HG03280 (cell line): ENCODE measurements at regions not wholly inside any gene's neighbourhood (a gene's known extent, or its start where the extent isn't known, plus 50 kb on each side); places are given as distances from the start of the nearest gene placed in this dataset.

Experiments
- ATAC-seq: cut with Tn5 transposase; IDR thresholded peaks from one replicate; pipeline ENCODE4 v1.9.1; 2021; ENCODE audit warnings: mild to moderate bottlenecking, moderate library complexity; ENCODE audit not compliant: unreplicated experiment

DNA sequence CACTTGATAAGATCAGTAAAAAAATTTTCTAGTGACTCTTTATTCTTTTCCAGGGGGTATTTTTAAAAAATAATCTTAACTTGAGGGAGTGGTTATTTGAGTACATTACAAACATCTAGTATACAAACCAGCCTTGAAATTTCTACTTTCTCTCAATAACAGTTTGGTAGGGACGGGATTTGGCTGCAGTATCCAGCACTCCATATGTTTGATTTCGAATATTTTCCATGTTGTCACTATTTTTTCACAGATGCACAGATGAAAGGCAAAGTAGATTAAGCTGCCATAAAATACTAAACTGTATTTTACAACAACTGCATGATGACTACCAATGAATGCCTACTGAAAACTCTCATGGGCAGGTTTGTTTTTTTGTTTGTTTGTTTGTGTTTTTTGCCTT, 225.0 kb downstream of the COX7B2 start:
- no peak for ATAC-seq

DNA sequence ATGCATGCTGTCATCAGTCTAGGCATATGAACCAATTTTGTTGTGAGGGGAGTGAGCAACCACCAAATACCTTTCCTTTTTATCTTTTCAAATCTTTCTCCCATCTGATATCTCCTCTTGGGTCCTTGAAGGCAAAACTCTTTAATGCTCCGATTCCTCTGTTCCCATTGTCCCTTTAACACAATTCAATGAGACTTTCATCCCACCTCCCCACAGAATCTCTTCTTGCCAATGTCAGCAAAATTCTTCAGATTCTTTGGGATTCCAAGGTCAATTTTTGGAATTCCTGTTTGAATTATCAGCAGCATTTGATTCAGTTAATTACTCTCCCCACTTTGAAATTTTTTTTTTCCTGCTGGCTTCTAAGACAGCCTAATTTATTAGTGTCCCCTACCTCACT, 232.7 kb downstream of the COX7B2 start:
- no peak for ATAC-seq

DNA sequence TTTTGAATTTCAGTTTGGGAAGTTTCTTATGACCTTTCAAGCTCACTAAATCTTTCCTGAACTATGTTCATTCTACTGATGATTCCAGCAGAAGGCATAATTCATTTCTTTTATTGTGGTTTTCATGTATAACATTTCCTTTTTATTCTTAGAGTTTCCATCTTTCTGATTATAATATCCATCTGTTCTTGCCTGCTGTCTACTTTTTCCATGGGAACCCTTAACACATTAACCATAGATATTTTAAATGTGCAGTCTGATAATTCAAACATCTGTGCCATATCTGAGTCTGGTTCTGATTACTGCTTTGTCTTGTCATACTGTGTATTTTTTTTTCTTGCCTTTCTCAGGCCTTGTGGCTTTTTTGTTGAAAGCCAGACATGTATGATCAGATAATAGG, 234.7 kb downstream of the COX7B2 start:
- no peak for ATAC-seq

DNA sequence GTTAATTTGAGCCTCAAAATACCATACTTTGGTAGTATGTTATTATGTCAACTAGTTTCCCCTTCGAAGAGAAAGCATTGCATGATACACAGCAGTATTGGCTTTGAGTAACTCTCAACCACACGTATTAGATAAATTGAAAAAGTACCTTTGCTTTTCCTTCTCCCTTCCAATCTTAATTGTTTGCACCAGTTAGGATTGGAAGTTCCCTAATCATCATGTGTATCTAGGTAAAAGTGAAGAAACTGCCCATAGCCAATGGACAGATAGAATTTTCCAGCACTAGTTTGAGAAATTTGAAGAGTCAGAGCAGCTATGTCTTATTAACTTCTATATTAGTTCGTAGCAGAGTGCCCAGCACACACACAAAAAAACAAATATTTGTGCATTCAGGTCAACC, 241.3 kb downstream of the COX7B2 start:
- ATAC-seq, result no peak

DNA sequence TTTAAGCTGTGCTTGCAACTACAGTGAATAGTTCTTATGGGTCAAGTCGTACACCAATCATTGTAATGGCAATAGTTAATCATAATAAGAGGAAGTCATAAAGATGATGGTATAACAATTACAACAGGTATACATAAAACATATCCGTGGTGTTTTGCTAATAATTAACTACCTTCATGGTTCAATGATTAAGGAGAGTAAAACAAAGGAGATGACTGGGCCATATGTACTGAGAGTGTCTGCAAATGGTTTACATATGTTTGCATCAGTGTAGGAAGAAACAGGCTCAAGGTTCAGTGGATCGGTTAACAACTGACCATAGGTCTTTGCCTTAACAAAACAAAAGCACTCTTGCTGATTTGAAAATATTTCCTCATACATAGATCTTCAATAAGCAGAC, 253.0 kb downstream of the COX7B2 start:
- no peak for ATAC-seq

DNA sequence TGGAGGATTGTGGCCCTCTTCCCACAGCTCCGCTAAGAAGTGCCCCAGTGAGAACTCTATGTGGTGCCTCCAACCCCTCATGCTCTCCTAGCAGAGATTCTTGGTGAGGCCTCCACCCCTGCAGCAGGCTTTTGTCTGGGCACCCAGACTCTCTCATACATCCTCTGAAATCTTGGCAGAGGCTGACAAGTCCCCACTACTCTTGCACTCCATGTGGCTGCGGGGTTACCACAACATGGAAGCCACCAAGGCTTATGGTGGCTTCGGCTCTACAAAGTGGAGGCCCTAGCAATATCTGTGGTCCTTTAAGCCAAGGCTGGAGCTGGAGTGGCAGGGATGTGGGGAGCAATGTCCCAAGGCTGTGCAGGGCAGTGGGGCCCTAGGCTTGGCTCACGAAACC, 255.2 kb downstream of the COX7B2 start:
- no peak for ATAC-seq

DNA sequence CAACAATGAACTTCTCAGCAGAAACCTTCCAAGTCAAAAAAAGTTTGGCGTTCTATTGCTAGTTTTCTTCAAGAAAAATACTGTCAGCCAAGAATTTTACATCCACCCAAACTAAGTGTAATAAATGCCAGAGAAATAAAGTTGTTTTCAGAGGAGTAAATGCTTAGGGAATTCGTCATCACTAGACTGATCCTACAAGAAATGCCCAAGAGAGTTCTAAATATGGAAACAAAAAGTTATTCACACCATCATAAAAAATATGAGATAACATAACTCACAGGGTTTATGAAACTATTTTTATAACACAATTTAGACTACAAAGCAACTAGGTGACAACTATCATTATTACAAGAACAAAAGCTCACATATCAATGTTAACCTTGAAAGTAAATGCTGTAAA, 259.5 kb upstream of the GABRA2 start:
- ATAC-seq, result no peak

DNA sequence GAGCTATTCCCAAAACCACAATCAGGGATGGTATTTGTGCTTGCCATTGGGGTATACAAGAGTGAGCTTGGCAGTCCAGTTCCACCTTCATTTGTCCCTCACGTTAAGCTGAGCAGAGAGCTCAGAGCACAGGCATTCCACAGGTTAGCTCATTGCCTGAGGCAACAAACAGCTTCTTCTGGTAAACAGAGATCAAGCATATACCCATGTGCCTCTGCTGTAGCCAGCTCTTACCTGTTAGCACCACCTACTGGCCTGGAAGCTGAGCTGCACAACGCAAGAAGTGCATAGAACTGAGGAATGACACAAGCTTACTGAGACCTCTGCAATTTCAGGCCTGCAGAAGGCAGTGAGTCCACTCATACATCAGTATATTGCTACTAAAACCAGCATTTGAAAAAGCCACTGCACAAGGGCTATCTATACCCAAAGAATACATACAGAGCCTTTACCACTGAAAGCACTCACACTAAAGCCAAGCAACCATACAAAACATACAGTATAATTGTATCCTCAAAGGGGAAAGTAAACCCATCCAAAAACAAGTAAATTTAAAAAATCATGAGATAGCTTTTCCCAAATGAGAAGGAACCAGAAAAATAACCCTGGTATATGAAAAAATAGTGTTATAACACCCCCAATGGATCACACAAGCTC, 258.3 kb upstream of the GABRA2 start:
- ATAC-seq, result peak; percentile 93

DNA sequence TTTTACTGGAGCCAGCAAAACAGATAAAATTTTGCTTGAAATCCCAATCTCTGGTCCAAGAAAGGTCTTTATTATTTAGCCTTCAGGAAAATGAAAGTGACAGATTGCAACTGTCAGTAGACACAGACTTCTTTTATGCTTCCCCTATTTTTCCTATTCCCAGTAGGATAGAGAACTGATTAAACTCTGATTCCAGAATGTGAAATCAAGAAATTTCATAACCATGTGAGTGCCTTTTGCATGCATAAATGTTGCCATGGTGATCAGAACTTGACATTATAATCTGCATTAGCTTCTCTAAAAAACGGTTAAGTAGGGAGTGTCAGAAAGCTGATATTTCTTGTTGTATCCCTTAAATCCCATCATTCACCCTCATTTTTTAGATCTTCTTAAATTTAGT, 255.2 kb upstream of the GABRA2 start:
- ATAC-seq, result no peak
